ENCODE measurements at regions not wholly inside any gene's neighbourhood (a gene's known extent, or its start where the extent isn't known, plus 50 kb on each side); places are given as distances from the start of the nearest gene placed in this dataset.
"Not testable (repeated sequence)": the region's sequence is repeated elsewhere in the genome, so short reads cannot be mapped to it uniquely, and the experiment has no call there.

DNA sequence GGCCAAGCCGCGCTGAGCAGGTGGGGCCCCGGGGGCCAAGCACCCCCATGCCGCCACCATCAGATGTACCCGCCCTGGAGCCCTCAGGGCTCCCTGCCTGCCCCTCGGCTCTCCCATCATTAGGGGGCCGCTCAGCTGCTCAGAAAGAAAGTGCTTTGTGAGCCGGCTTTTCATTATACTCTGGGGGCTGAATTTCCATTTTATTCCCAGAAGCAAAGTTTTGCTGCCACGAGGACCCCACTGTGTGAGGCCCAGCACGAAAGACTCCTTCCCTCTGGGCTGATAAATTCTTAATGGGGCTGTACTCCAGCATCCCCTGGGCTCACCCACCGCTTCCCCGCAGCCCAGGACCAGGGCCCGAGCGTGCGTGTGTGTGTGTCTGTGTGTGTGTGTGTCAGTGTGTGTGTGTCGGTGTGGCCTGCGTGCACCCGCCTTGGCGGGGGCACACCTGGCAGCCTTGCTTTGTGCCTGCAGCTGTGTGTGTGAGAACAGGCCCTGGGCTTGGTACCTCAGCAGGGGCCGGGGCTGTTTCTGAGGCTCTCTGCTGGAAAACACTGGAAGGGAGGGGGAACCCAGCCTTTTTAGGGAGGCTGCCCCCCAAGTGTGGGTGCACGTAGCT lies 103.0 kb upstream of the GSE1 start:
- no peak for DNase-seq

GRCh38 chr16:85511938-85512807 lies 100.9 kb upstream of the GSE1 start:
- DNase-seq = no peak

DNA sequence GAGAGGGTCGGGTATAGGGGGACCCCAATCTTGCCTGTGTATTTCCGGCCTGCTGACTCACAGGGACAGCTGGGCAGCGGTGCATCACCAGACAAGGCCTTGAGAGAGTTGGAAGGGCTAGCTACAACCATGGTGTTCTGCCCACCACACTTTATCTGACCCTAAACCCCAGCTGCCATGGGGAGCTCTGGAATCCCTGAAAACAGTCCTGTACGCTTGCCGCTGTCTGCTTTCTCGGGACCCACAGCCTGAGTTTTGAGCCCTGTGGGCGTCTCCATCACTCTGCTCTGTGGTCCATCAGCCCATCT lies 100.4 kb upstream of the GSE1 start:
- DNase-seq = no peak

DNA sequence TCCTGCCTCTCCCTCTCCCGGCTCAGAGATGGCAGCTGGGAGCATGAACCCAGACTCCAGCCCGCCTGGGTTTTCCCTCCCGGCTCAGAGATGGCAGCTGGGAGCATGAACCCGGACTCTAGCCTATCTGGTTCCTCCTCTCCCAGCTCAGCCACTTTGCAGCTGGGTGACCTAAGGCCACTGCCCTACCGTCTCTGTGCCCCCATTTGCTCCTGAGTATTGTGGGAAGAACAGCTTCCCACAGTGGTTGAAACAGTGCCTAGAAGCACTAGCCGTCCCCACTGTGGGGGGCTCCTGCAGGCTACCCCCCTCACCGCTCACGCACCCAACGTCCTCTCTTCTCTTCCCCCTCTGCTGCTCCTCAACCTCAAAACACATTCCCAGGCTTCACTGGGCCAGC lies 99.9 kb upstream of the GSE1 start:
- DNase-seq = no peak

DNA sequence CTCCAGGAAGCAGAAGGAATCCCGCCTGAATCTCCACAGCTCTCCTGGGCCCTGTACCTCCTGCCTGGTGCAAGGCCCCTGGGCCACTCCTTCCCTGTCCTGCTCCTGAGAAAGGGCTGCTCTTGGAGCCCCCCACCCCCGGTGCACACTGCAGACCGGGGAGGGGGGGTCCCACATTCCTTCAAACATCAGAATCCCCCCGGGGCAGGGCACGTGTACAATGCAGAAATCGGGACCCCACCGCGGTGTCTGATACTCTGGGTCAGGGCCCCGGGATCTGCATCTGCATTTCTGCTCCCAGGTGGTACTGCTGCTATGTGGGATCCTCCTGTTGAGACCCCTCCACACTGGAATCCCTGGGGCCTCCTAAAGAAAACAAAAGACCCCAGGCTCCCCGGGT lies 99.5 kb upstream of the GSE1 start:
- no peak for DNase-seq

GRCh38 chr16:85514295-85514597 lies 98.9 kb upstream of the GSE1 start:
- peak; percentile 83 for DNase-seq

DNA sequence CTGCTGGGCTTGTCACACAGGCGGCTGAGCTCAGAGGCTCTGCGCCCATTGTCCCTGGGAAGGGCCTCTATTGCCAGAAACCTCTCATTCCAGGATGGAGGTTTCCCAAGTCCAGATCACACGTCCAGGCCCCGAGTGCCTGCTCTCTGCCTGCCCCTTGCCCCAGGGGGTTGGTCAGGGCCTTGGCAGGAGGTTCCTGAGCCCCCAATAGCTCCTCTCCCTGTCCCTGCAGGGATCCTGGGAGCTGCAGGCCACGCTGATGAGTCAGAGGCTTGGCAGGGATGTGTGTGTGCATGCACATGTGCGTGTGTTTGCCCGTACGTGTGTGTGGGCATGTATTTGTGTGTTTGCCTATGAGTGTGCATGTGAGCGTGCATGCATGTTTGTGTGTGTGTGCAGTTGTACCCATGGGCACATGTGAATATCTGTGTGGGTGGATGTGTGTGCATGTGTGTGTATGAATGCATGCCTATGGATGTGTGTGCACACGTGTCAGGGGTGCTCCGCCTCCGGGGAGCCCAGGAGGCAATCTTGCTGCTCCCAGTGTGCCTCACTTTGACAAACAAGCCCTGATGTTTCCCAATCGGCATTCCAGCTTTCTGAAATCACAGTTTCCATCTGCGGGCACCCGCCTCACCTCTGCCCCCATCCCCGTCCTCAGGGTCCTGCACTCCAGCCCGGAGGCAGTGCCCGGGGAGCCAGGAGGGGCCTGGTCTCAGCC lies 98.4 kb upstream of the GSE1 start:
- no peak for DNase-seq

DNA sequence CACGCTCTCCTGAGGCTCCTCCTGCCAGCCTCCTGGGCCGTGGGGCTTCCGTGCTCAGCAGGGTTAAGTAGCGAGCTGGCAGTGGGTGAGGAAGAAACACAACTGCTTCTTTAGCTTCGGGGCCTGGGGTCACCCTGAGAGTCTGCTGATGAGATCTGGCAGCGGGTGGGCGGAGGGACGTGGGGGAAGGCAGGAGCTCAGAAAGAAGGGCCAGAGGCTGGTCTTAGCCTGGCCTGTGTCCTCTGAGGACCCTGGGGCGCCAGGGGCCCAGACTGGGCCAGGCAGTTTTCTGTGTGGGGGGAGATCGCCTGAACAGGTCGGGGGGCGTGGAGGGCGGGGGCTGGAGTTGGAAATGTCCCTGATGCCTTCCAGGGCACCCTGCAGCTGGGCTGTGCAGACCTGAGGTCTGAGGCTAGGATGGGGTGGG lies 97.8 kb upstream of the GSE1 start:
- no peak for DNase-seq

DNA sequence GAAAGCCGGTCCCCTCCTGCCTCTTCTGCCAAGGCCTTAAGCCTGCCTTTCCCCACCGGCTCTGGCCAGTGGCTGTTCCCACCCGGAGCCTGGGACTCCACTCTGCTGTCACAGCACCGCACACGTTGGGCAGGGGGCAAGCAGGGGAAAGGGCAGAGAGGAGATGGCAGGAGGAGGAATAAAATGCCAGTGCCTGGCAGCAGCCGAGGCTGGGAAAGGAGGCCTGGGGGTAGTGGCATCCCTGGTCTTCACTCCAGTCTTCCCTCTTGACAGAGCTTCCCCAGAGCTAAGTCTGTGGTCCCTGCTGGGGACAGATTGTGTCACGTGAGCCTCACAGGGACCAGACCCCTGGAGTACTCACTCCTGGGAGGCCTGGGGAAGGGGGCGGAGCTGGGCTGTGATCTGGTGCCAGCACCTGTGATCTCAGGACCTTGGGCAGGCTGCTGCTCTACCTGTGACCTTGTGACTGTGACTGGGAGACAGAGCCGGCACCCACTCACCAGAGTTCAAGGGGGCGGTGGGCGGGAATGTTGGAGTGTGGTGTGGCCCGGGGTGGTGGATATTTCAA lies 97.2 kb upstream of the GSE1 start:
- no peak for DNase-seq

- no peak for DNase-seq
Measured at GRCh38 chr16:85517154-85517553, 96.0 kb upstream of the GSE1 start.

GRCh38 chr16:85517563-85518179 lies 95.5 kb upstream of the GSE1 start:
- no peak for DNase-seq

DNA sequence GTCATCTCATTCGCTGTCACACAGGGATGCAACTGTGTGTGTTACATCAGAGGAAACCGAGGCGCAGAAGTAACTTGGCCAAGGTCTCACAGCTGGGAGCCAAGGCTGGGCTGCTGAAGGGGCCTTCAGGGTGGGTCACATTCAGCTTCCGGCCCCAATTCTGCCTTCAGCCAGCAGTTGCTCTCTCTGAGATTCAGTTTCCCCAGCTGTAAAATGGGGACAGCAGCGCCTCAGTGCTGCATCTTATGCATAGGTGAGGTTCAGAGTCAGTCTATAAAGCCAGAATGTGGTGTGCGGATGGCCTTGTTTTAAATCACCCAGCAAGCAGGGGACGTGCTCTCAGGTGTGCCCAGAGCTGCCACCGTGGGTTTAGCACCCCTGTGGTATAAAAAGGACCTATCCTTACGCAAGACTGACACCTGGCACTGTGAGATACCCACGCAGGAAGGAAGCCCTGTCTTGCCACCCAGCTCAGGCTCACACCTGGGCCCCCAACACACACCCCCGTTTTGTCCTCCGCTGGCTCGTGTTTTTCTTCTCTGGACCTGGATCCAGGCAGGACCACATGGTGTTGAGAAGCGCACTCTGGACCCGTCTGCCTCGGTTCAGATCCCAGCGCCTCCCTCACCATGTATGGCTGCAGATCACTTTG lies 94.6 kb upstream of the GSE1 start:
- DNase-seq = no peak

DNA sequence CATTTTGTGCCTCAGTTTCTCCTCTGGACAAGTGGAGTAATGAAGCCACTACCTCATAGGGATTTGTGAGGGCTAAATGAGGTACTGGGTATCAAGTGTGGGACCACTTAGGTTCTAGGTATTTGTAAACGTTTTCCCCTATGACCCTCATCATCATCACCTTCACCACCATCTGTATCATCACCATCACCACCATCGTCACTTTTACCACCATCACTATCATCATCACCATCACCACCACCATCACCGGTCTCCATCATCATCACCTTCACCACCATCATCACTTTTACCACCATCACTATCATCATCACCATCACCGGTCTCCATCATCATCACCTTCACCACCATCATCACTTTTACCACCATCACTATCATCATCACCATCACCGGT lies 94.1 kb upstream of the GSE1 start:
- DNase-seq = not testable (repeated sequence)

- DNase-seq = no peak
Measured at GRCh38 chr16:85519540-85520231, 93.4 kb upstream of the GSE1 start.

GRCh38 chr16:85520853-85521521 lies 92.1 kb upstream of the GSE1 start:
- DNase-seq = no peak

- DNase-seq = peak; percentile 79
Measured at GRCh38 chr16:85521552-85522307, 91.4 kb upstream of the GSE1 start.

GRCh38 chr16:85522308-85522841 lies 90.7 kb upstream of the GSE1 start:
- DNase-seq = no peak

DNA sequence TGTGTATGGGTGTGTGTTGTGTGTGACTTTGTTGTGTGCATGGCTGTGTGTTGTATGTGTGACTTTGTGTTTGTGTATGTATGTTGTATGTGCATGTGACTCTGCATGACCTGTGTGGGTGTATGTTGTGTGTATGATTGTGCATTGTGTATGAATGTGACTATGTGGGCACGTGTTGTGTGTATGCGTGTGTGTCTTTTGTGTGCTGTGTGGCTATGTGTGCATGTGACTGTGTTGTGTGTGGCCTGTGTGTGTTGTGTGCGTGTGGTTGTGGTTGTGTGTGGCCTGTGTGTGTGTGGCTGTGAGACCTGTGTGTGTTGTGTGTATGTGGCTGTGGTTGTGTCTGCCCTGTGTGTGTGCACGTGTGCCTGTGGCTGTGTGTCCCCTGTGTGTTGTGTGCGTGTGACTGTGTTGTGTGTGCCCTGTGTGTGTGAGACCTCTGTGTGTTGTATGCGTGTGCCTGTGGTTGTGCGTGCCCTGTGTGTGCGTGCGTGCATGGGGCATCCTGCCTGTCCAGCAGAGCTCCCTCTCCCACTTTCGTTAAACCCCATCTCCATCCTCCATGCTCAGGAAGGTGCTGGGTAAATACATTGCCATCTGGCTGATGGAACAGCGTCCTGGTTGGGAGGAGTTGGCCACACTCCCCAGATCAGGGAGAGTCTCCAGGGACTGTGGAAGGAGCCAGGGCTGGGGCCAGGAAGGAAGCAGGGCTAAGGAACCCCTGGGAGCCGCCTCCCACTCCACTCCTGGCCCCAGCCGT lies 90.1 kb upstream of the GSE1 start:
- DNase-seq = no peak

GRCh38 chr16:85523602-85524364 lies 89.3 kb upstream of the GSE1 start:
- no peak for DNase-seq

All from left hindlimb (tissue), 1 donor.